OCI-LY3 (cell line): ENCODE measurements at regions not wholly inside any gene's neighbourhood (a gene's known extent, or its start where the extent isn't known, plus 50 kb on each side); places are given as distances from the start of the nearest gene placed in this dataset.

Experiments used
- H2AFZ ChIP-seq: fragments of 200-600, 300-600 bp; shearing (Covaris generic); 2 replicates; pipeline ENCODE4 v1.6.0; 2014; ENCODE audit warnings: antibody characterized with exemption, low read depth, low read length
- H3K27ac ChIP-seq: fragments of 200-600, 300-600 bp; sonication (generic); 2 replicates; pipeline ENCODE4 v1.5.1; 2014; ENCODE audit warnings: mild to moderate bottlenecking, low read length, moderate library complexity, mixed read lengths
- H3K27me3 ChIP-seq: fragments of 200-600, 300-600 bp; sonication (generic); 2 replicates; pipeline ENCODE4 v1.6.1; 2014; ENCODE audit warnings: low read depth, low read length, mixed read lengths
- H3K36me3 ChIP-seq: fragments of 200-600, 300-600 bp; sonication (generic); replicated peaks from 2 replicates; pipeline ENCODE3; 2014; ENCODE audit warnings: low read depth, low read length, mixed read lengths
- H3K4me1 ChIP-seq: fragments of 300-600, 200-600 bp; sonication (generic); 2 replicates; pipeline ENCODE4 v1.6.1; 2014; ENCODE audit warnings: low read length, mixed read lengths
- H3K4me2 ChIP-seq: fragments of 200-600, 300-600 bp; sonication (generic); 2 replicates; pipeline ENCODE4 v1.6.1; 2014; ENCODE audit warnings: low read length, mixed read lengths
- H3K4me3 ChIP-seq: fragments of 300-600, 200-600 bp; sonication (generic); 2 replicates; pipeline ENCODE4 v1.5.1; 2014; ENCODE audit warnings: antibody characterized with exemption, mild to moderate bottlenecking, low read length, moderate library complexity
- H3K79me2 ChIP-seq: fragments of 300-600, 200-600 bp; shearing (Covaris generic); 2 replicates; pipeline ENCODE4 v1.6.1; 2014; ENCODE audit warnings: mild to moderate bottlenecking, low read length, mixed read lengths
- H3K9ac ChIP-seq: fragments of 300-600, 200-600 bp; shearing (Covaris generic); 2 replicates; pipeline ENCODE4 v1.6.0; 2014; ENCODE audit warnings: mild to moderate bottlenecking, low read length, moderate library complexity
- H3K9me3 ChIP-seq: fragments of 200-600, 300-600 bp; shearing (Covaris generic); 2 replicates; pipeline ENCODE4 v1.6.1; 2014; ENCODE audit warnings: low read length, mixed read lengths; ENCODE audit not compliant: insufficient read depth
- H4K20me1 ChIP-seq: fragments of 200-600, 300-600 bp; sonication (generic); 2 replicates; pipeline ENCODE4 v1.6.1; 2016; ENCODE audit warnings: low read length, mixed read lengths; ENCODE audit not compliant: insufficient read depth
- CTCF ChIP-seq: fragments of 200-600, 300-600 bp; sonication (generic); IDR thresholded peaks from 2 replicates; pipeline ENCODE4 v1.5.1; 2014; ENCODE audit warnings: antibody characterized with exemption, low read length, low read depth
- EZH2phosphoT487 ChIP-seq: fragments of 200-600 bp; shearing (Covaris generic); IDR thresholded peaks from 2 replicates; pipeline ENCODE4 v1.6.1; 2018; ENCODE audit warnings: antibody characterized with exemption, mixed run types, low read depth

GRCh38 chr13:75154331-75154730 lies 327.6 kb downstream of the TBC1D4 start:
- Histone ChIP-seq H3K27me3 (no peaks in the 10 kb centered on the region), H3K4me2 (no peak overlapping the region), H3K4me3 (no peak overlapping the region), H3K36me3 (no peaks in the 10 kb centered on the region), H3K4me1 (no peaks in the 10 kb centered on the region), H4K20me1 (no peaks in the 10 kb centered on the region), H3K27ac (no peak overlapping the region), H3K9me3 (no peaks in the 10 kb centered on the region), H3K9ac (no peak overlapping the region), H2AFZ (no peak overlapping the region), H3K79me2 (no peaks in the 10 kb centered on the region)
- TF ChIP-seq CTCF, result no peak
- TF ChIP-seq EZH2phosphoT487, result no peak

- H2AFZ ChIP-seq, result no peak overlapping the region
- no peaks in the 10 kb centered on the region for H3K9me3 ChIP-seq
- H3K36me3 ChIP-seq, result no peaks in the 10 kb centered on the region
- H3K9ac ChIP-seq, result no peak overlapping the region
- no peaks in the 10 kb centered on the region for H4K20me1 ChIP-seq
- H3K4me2 ChIP-seq, result no peak overlapping the region
- no peaks in the 10 kb centered on the region for H3K79me2 ChIP-seq
- H3K4me1 ChIP-seq, result no peaks in the 10 kb centered on the region
- H3K27ac ChIP-seq, result no peak overlapping the region
- no peaks in the 10 kb centered on the region for H3K27me3 ChIP-seq
- H3K4me3 ChIP-seq, result no peak overlapping the region
- TF ChIP-seq EZH2phosphoT487 (no peak), CTCF (no peak)
Observed at GRCh38 chr13:75153834-75154233, 328.1 kb downstream of the TBC1D4 start.

GRCh38 chr13:75153386-75153785 lies 328.6 kb downstream of the TBC1D4 start:
- Histone ChIP-seq H3K9ac (no peak overlapping the region), H2AFZ (no peak overlapping the region), H3K27me3 (no peaks in the 10 kb centered on the region), H3K4me2 (no peak overlapping the region), H3K79me2 (no peaks in the 10 kb centered on the region), H3K4me3 (no peak overlapping the region), H3K9me3 (no peaks in the 10 kb centered on the region), H4K20me1 (no peaks in the 10 kb centered on the region), H3K36me3 (no peaks in the 10 kb centered on the region), H3K4me1 (no peaks in the 10 kb centered on the region), H3K27ac (no peak overlapping the region)
- TF ChIP-seq CTCF, result no peak
- TF ChIP-seq EZH2phosphoT487, result no peak

- H3K4me2 ChIP-seq, result no peak overlapping the region
- no peaks in the 10 kb centered on the region for H3K79me2 ChIP-seq
Observed at GRCh38 chr13:75151081-75151643, 330.8 kb downstream of the TBC1D4 start.

More at GRCh38 chr13:75151081-75151643, 330.8 kb downstream of the TBC1D4 start:
- H3K9ac ChIP-seq, result no peak overlapping the region
- no peaks in the 10 kb centered on the region for H3K36me3 ChIP-seq
- no peaks in the 10 kb centered on the region for H3K9me3 ChIP-seq
- no peak overlapping the region for H3K27ac ChIP-seq
- TF ChIP-seq EZH2phosphoT487 (no peak), CTCF (no peak)
- no peak overlapping the region for H2AFZ ChIP-seq
- H4K20me1 ChIP-seq, result no peaks in the 10 kb centered on the region
- H3K4me3 ChIP-seq, result no peak overlapping the region
- no peaks in the 10 kb centered on the region for H3K27me3 ChIP-seq
- no peaks in the 10 kb centered on the region for H3K4me1 ChIP-seq
